ENCODE measurements at regions not wholly inside any gene's neighbourhood (a gene's known extent, or its start where the extent isn't known, plus 50 kb on each side); places are given as distances from the start of the nearest gene placed in this dataset.

GRCh38 chr3:31226346-31226745 lies 306.4 kb upstream of the STT3B start (continued):
- TF ChIP-seq ZBTB33 (IDR thresholded peaks at IDR 0.05; ENCODE audit: extremely low read depth, insufficient replicate concordance, low read length) = no peak

DNA sequence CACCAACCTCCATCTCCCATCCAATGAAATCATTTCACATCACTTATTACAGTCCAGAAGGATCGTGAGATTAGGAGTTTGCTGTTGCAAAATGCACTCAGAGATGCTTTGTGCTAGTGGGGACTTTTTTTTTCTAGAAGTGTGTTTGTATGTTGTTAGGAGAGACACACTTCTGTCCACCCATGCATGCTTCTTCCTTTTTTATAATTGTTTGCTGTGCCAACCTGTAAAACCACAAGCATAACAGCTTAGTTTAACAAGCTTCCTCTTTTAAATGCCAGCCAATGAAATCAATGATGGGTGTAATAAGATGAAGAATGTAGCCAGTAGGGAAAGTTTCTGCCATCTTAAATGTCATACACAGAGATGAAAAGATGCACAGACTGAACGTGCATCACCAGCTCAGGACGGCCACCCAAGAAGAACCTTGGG lies 305.6 kb upstream of the STT3B start:
- Histone ChIP-seq H3K4me1 (ENCODE audit: control insufficient read depth in 1 of 2, insufficient read depth in 2 of 2, low read length in 2 of 2) (no peaks in the 10 kb centered on the region), H3K9ac (ENCODE audit: low read length) (no peak overlapping the region), H3K9me3 (ENCODE audit: control insufficient read depth in 1 of 2, insufficient read depth in 1 of 2, low read depth in 1 of 2, low read length in 2 of 2) (no peaks in the 10 kb centered on the region), H3K4me2 (ENCODE audit: low read length) (no peak overlapping the region), H2AFZ (ENCODE audit: low read depth, low read length, poor library complexity, severe bottlenecking) (no peak overlapping the region), H3K4me3 (replicated peaks in 1 of 2; ENCODE audit: low read depth in 1 of 2, low read length in 2 of 2) (no peak overlapping the region), H4K20me1 (ENCODE audit: insufficient read depth) (no peaks in the 10 kb centered on the region), H3K9me2 (ENCODE audit: insufficient read depth) (no peaks in the 10 kb centered on the region; the same call in 1 of the 2 replicates), H3K27me3 (ENCODE audit: insufficient read depth, low read length) (no peaks in the 10 kb centered on the region), H3K79me2 (ENCODE audit: insufficient read depth, low read length) (no peaks in the 10 kb centered on the region), H3K36me3 (ENCODE audit: control insufficient read depth in 1 of 2, insufficient read depth in 2 of 2, low read length in 2 of 2) (no peaks in the 10 kb centered on the region), H3K27ac (ENCODE audit: low read depth, low read length) (no peak overlapping the region)
- ATAC-seq (no peak), DNase-seq (ENCODE audit: low read depth, low spot score) (no peak)
- POLR2A ChIA-PET = no interaction called here
- RAD21 ChIA-PET (ENCODE audit: low non-redundant PET in 1 of 2, low total read pairs in 2 of 2, uncharacterized antibody in 2 of 2, unreplicated experiment in 2 of 2) = no interaction called here
- intact Hi-C loops (cut with micrococcal nuclease) = no loop called here
- BruUV-seq (replicated peaks) = no TSS peak
- CTCF ChIA-PET = no interaction called here
- TF ChIP-seq TCF7L2 (IDR thresholded peaks at IDR 0.05; ENCODE audit: borderline replicate concordance, extremely low read depth, insufficient read depth, insufficient read length) (no peak), ELF1 (IDR thresholded peaks at IDR 0.05; ENCODE audit: borderline replicate concordance, low read depth) (no peak), FOSL1 (IDR thresholded peaks at IDR 0.05; ENCODE audit: low read depth) (no peak), RAD21 (IDR thresholded peaks at IDR 0.05; ENCODE audit: low read depth) (no peak), JUND (IDR thresholded peaks at IDR 0.05) (no peak), ZNF274 (IDR thresholded peaks at IDR 0.05; ENCODE audit: low read depth, low read length) (no peak), CBX3 (IDR thresholded peaks at IDR 0.05; ENCODE audit: low read depth) (no peak), POLR2A (IDR thresholded peaks at IDR 0.05; ENCODE audit: borderline replicate concordance, extremely low read depth, insufficient read depth, insufficient read length) (no peak), SRF (IDR thresholded peaks at IDR 0.05; ENCODE audit: low read depth) (no peak), POLR2AphosphoS5 (IDR thresholded peaks at IDR 0.05; ENCODE audit: low read depth, low read length) (no peak), EGR1 (IDR thresholded peaks at IDR 0.05; ENCODE audit: low read depth) (no peak), ZBTB33 (IDR thresholded peaks at IDR 0.05; ENCODE audit: extremely low read depth, insufficient replicate concordance, low read length) (no peak)
- TF ChIP-seq, protein P1, sequence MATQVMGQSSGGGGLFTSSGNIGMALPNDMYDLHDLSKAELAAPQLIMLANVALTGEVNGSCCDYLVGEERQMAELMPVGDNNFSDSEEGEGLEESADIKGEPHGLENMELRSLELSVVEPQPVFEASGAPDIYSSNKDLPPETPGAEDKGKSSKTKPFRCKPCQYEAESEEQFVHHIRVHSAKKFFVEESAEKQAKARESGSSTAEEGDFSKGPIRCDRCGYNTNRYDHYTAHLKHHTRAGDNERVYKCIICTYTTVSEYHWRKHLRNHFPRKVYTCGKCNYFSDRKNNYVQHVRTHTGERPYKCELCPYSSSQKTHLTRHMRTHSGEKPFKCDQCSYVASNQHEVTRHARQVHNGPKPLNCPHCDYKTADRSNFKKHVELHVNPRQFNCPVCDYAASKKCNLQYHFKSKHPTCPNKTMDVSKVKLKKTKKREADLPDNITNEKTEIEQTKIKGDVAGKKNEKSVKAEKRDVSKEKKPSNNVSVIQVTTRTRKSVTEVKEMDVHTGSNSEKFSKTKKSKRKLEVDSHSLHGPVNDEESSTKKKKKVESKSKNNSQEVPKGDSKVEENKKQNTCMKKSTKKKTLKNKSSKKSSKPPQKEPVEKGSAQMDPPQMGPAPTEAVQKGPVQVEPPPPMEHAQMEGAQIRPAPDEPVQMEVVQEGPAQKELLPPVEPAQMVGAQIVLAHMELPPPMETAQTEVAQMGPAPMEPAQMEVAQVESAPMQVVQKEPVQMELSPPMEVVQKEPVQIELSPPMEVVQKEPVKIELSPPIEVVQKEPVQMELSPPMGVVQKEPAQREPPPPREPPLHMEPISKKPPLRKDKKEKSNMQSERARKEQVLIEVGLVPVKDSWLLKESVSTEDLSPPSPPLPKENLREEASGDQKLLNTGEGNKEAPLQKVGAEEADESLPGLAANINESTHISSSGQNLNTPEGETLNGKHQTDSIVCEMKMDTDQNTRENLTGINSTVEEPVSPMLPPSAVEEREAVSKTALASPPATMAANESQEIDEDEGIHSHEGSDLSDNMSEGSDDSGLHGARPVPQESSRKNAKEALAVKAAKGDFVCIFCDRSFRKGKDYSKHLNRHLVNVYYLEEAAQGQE (IDR thresholded peaks at IDR 0.05; ENCODE audit: low read depth) = no peak
- TF ChIP-seq, protein P2, sequence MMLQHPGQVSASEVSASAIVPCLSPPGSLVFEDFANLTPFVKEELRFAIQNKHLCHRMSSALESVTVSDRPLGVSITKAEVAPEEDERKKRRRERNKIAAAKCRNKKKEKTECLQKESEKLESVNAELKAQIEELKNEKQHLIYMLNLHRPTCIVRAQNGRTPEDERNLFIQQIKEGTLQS (IDR thresholded peaks at IDR 0.05) = no peak
- TF ChIP-seq, protein P3, sequence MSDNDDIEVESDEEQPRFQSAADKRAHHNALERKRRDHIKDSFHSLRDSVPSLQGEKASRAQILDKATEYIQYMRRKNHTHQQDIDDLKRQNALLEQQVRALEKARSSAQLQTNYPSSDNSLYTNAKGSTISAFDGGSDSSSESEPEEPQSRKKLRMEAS (IDR thresholded peaks at IDR 0.05) = no peak

Data from HCT116 (cell line).